HEK293 (cell line): ENCODE measurements at regions not wholly inside any gene's neighbourhood (a gene's known extent, or its start where the extent isn't known, plus 50 kb on each side); places are given as distances from the start of the nearest gene placed in this dataset.

Experiments used
- CTCF ChIA-PET: fragments of 350-600 bp; formaldehyde crosslinking; extraction: SDS; loops from one replicate; lab custom pipeline; 2021; ENCODE audit warnings: antibody characterized with exemption; lab: Yijun Ruan, JAX
- POLR2A ChIA-PET: fragments of 300-600 bp; formaldehyde crosslinking; extraction: SDS; loops from one replicate; lab custom pipeline; 2020; ENCODE audit warnings: antibody characterized with exemption, inconsistent platforms; lab: Yijun Ruan, JAX
- H3K27ac ChIP-seq: fragments of 200-500 bp; sonication (Bioruptor generic); 2 replicates; pipeline ENCODE4 v1.5.1; 2014; ENCODE audit warnings: low read depth, low read length, control low read depth, inconsistent platforms; ENCODE audit errors: extremely low read depth
- H3K36me3 ChIP-seq, 2 experiments: fragments of 200-500 bp in 1 of 2; sonication (Bioruptor generic) in 1 of 2; 1 replicate in 1 of 2; 2 replicates in 1 of 2; pipeline ENCODE4 v1.5.1; 2014 to 2017; ENCODE audit warnings: inconsistent platforms in 2 of 2, low read length in 2 of 2; ENCODE audit not compliant: control insufficient read depth in 2 of 2, insufficient read depth in 1 of 2
- H3K4me1 ChIP-seq: fragments of 200-500 bp; sonication (Bioruptor generic); 2 replicates; pipeline ENCODE4 v1.5.1; 2014; ENCODE audit warnings: mild to moderate bottlenecking, low read length, inconsistent platforms; ENCODE audit not compliant: control insufficient read depth, insufficient read depth
- H3K4me3 ChIP-seq: 2 replicates; pipeline ENCODE4 v1.5.1; 2011; ENCODE audit warnings: low read depth, mild to moderate bottlenecking, control low read depth, low read length, moderate library complexity
- H3K9me3 ChIP-seq: fragments of 200-500 bp; sonication (Bioruptor generic); 2 replicates; pipeline ENCODE4 v1.5.1; 2014; ENCODE audit warnings: low read depth, low read length, inconsistent platforms; ENCODE audit not compliant: control insufficient read depth, insufficient read depth
- ZFP69B ChIP-seq: fragments of 450-650 bp; formaldehyde crosslinking; IDR thresholded peaks from 2 replicates; pipeline ENCODE4 v1.5.1; 2016; ENCODE audit warnings: missing biosample characterization, missing genetic modification characterization
- TF ChIP-seq, protein P1 (sequence below): fragments of 450-650 bp; formaldehyde crosslinking; optimal IDR thresholded peaks from 2 replicates; pipeline ENCODE3; 2016; ENCODE audit warnings: missing biosample characterization, mild to moderate bottlenecking, missing genetic modification characterization

DNA sequence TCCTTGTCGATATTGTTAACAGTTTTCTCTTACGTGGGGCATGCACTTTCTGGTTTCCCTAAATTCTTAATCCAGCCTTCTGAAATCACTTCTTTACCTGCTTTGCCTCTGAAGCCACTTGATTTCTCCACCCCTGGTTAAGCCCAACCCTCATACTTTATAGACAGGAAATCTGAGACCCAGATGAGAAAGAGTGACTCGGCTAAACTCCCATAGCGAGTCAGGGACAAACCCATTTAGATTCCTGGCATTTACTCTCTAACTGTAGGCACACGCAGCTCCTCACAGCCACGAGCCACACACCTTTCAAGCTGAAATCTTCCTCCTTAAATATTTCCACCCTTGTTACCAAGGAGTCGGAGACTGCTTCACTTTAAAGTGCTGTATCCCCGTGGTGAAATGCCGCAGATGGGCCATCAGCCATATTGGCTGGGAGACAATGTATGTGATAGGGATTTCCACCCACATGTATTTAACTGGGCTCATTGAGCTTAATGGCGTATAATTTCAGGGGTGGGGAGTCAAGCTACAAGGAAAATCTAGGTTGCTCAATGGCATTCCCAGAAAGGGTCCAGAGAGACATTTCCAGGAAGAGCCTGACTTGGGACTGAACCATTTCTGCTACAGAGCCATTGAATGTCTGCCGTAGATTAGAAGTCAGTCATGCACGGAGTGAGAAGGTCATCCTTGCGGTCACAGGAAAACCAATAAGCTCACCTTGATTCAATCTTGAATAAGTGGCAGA lies 49.9 kb upstream of the GRK3 start:
- POLR2A ChIA-PET, result interaction anchor here (0.6 to 1.4 kb wide), 2 partner anchors 20 to 236 kb away, joined by 3 to 4 read pairs; no protein-coding TSS in a partner anchor

More for the DNA sequence above, 49.9 kb upstream of the GRK3 start:
- no peak for TF ChIP-seq ZFP69B (tag by site-specific recombination)
- TF ChIP-seq, protein P1, sequence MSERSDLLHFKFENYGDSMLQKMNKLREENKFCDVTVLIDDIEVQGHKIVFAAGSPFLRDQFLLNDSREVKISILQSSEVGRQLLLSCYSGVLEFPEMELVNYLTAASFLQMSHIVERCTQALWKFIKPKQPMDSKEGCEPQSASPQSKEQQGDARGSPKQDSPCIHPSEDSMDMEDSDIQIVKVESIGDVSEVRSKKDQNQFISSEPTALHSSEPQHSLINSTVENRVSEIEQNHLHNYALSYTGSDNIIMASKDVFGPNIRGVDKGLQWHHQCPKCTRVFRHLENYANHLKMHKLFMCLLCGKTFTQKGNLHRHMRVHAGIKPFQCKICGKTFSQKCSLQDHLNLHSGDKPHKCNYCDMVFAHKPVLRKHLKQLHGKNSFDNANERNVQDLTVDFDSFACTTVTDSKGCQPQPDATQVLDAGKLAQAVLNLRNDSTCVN (tag by site-specific recombination), result no peak
- TF ChIP-seq, all 188 proteins: peak for 0
- peaks cover 4 to 18% of the 10 kb centered on the region in 2 experiments; a peak in 2 of 3 replicates for H3K36me3 ChIP-seq
- no peak overlapping the region for H3K4me3 ChIP-seq
- CTCF ChIA-PET, result interaction anchor here (0.7 to 1.0 kb wide), 2 partner anchors 18 to 62 kb away, joined by 3 read pairs; no protein-coding TSS in a partner anchor
- no peak overlapping the region for H3K27ac ChIP-seq
- H3K9me3 ChIP-seq, result no peaks in the 10 kb centered on the region
- no peaks in the 10 kb centered on the region for H3K4me1 ChIP-seq
